ENCODE measurements at regions not wholly inside any gene's neighbourhood (a gene's known extent, or its start where the extent isn't known, plus 50 kb on each side); places are given as distances from the start of the nearest gene placed in this dataset.
"Not testable (repeated sequence)": the region's sequence is repeated elsewhere in the genome, so short reads cannot be mapped to it uniquely, and the experiment has no call there.

DNA sequence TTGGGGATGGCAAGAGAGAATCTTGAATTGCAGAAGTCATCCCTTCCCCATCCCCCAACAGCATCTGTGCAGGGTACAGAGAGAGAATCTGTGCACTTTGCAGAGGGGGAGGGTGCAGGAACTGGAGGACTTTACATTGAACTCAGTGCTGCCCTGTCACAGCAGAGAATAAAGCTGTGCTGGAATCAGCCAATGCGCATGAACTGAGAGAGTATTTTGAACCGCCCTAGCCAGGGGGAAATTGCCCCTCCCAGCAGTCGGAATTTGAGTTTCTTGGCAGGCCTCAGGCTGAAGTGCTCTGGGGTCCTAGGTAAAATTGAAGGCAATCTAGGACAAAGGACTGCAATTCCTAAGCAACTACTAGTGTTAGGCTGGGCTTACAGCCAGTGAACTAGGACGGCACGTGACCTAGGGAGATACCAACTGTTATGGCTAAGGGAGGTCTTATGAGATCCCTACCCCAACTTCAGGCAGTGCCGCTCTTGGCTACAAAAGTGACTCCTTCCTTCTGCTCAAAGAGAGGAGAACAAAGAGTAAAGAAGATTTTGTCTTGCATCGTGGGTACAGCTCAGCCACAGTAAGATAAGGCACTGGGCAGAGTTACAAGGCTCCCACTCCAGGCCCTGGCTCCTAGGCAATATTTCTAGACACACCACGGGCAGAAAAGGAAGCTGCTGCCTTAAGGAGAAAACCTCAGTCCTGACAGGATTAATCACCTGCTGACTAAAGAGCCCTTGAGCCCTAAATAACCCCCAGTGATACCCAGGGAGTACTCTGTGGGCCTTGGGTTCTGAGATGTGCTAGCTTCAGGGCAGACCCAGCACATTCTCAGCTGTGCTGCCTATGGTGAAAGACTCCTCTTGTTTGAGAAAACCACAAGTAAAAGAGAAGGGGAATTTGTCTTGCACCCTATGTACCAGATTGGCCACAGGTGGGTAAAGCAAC, 300.5 kb upstream of the ALCAM start:
- no peak for DNase-seq

DNA sequence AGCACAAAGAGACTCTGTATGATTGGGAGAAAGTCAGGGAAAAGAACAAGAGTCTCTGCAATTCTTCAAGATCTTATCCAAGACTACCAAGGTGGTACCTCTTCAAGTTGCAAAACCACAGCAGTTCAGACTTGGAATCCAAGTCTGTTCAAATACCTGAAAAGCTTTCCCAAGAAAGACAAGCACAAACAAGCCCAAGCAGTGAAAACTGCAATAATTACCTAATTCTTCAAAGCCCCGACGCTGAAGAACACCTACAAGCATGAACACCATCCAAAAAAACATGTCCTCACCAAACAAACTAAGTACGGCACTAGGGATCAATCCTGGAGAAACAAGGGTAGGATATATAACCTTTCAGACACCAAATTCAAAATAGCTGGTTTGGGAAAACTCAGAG, 299.3 kb upstream of the ALCAM start:
- no peak for DNase-seq

GRCh38 chr3:105077060-105077822, 289.5 kb upstream of the ALCAM start:
- no peak for DNase-seq

DNA sequence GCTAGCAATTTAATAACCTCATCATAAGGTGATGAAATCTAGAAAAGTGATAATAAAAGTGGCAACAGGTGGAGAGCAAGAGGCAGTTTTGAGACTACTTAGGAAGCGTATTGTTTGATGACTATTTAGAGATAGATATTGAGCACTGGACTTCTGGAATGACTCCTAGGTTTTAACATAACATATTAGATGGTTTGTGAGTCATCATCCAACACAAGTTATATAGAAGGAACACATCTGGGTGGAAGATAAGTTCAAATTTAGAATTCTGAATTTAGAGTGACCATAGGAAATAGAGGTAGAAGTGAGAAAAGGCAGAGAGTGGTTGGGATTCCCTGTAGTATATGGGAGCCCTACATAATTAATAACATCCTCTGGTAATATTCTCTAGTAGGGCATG, 282.8 kb upstream of the ALCAM start:
- no peak for DNase-seq

- DNase-seq = no peak
Measured at GRCh38 chr3:105085506-105085905, 281.2 kb upstream of the ALCAM start.

GRCh38 chr3:105093371-105094252, 273.1 kb upstream of the ALCAM start:
- no peak for DNase-seq

DNA sequence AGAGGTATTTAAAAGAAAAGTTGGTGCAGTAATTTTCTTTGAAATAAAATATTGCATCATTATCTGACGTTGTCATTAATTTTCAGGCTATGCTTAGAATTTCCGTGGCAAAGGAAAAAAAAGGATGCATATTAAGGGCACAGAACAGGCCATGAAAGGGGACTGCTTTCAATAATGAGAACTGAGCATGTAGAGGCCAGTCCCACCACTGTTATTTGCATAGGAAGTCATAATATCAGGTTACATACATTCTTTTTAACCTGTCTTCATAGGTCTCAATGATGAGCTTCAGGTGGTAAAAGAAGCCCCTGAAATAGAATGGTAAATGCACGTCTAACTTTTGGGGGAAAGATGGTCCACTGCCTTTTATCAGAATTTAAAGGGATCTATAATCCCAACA, 272.1 kb upstream of the ALCAM start:
- DNase-seq = no peak

- no peak for DNase-seq
Measured at GRCh38 chr3:105096071-105096470, 270.6 kb upstream of the ALCAM start.

DNA sequence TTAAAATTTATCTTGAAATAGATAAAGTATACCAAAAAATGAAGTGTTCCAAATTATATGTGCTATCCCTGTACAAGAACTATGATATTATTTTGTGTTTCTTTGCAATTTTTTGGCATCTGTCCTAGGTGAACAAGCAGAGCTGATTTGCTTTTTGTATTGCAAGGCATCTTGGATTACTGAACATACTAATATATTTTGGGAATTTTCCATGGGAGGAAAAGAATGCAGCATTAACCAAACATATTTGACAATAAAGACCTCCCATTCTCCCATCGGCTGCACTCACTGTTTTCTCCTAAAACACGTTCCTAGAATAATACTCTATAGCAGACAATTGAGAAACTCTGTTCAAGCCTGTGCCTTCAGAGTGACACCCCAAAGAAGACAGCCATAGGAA, 265.1 kb upstream of the ALCAM start:
- peak; percentile 32 for DNase-seq

- DNase-seq = no peak
Measured at GRCh38 chr3:105103139-105103538, 263.6 kb upstream of the ALCAM start.

GRCh38 chr3:105108823-105109222, 257.9 kb upstream of the ALCAM start:
- DNase-seq = no peak

GRCh38 chr3:105118905-105119304, 247.8 kb upstream of the ALCAM start:
- no peak for DNase-seq

DNA sequence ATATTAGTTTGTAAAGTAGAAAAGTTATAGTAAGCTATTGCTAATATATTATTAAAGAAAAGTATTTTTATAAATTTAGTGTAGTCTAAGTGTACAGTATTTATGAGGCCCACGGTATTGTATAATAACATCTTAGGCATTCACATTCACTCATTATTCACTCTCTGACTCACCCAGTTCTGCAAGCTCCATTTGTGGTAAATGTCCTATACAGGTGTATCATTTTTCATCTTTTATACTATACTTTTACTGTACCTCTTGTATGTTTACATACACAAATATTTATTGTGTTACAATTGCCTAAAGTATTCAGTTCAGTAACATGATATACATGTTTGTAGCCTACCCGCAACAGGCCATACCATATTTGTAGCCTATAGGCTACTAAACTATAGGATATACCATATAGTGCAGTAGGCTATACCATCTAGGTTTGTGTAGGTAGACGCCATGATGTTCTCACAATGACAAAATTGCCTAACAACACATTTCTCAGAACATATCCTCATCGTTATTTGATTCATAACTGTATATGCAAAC, 246.8 kb upstream of the ALCAM start:
- DNase-seq = no peak

DNA sequence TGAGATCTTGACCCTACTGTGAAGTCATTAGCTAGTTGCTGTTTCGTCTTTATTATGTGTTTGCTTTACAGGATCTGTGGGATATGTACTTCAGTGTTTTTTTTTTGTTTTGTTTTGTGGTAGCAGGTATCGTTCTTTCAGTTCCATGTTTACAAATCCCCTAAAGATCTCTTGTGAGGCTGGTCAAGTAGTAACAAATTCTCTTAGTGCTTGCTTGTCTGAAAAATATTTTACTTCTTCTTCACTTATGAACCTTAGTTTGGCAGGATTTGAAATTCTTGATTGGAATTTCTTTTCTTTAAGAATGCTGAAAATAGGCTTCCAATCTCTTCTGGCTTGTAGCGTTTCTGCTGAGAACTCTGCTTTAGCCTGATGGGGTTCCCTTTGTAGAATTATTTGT, 235.8 kb upstream of the ALCAM start:
- DNase-seq = no peak

DNA sequence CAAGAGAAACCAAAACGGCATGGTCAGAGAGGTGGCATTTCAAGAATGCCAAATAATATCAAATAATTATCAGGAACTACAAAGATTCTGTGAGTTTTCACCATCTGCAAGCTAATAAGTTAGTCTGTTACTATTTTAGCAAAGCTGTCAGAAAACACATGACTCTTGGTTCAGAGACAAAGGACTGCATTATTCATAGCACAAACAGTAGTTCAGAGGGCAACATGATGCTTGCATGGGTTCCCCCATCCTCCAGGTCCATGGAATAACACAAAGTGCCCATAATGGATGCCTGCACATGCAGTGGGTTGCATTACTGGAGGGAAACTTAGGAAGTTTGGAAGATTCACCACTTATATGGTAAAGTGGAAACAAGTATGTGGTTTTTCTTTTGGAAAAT, 228.8 kb upstream of the ALCAM start:
- peak; percentile 15 for DNase-seq

GRCh38 chr3:105139881-105140560, 226.7 kb upstream of the ALCAM start:
- DNase-seq = no peak

DNA sequence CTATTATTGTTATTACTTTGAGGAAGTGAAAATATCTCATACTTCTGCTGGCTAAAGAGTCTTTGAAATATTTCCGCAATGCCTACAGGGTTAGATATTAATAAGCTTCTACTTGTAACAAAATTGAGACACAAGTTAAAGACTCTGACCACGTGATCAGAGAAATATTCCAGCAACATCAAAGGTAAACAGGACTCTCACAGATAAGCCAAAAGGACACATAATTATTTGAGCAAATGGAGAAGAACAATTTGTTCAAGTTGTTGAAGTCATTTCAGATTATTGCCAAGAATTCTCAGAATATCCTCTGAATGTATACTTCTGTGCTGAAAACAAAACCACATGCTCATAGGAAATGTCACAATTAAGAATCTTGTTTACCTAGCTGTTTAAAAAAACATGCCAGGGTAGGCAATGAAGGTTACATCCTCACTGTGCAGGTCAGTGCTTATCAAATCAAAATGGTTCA, 225.8 kb upstream of the ALCAM start:
- no peak for DNase-seq

GRCh38 chr3:105144837-105145236, 221.9 kb upstream of the ALCAM start:
- DNase-seq = no peak

GRCh38 chr3:105145511-105145910, 221.2 kb upstream of the ALCAM start:
- DNase-seq = no peak

- not testable (repeated sequence) for DNase-seq
Measured at GRCh38 chr3:105149197-105149596, 217.5 kb upstream of the ALCAM start.

DNA sequence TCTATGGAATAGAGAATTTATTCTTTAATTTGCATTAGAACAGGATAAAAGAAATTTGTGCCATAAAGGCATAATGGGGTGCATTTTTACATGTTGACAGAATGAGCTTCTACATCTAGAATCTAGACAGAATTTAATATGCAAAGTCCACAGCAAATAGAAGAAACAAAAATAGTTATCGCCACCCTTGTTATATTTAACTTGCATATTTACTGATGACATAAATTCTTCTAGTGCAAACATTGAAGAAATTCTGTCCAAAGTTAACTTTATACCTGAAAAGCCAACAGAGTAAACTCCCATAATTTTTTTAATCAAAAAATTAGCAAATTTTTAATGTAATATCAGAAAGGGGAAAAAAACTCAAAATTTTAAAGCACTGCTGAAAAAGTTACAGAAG, 213.7 kb upstream of the ALCAM start:
- DNase-seq = no peak

DNA sequence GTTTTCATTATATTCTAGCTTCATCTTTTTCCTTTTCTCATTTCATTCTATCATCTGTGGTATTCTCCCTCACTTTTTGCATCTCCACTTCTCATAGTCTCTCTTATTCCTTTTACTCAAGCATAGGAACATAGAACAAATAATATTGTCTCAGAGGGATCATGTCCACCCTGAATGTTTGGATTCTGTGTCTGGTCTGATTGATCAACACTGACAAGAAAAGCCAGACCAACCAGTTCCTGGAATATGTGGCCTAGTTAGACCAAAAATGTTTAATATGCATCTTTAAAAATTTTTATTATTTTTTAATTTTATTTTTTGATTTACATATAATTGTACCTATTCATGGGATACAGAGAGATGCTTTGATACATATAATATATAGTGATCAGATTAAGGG, 212.0 kb upstream of the ALCAM start:
- DNase-seq = no peak
